Keratinocyte (primary cell): ENCODE measurements at regions not wholly inside any gene's neighbourhood (a gene's known extent, or its start where the extent isn't known, plus 50 kb on each side); places are given as distances from the start of the nearest gene placed in this dataset.
"Not testable (repeated sequence)": the region's sequence is repeated elsewhere in the genome, so short reads cannot be mapped to it uniquely, and the experiment has no call there.

Experiments
- CTCF ChIP-seq, 3 experiments: IDR thresholded peaks in 1 of 3; conservative IDR thresholded peaks in 1 of 3; optimal IDR thresholded peaks in 1 of 3; 2 replicates in 2 of 3; 3 replicates in 1 of 3; pipeline versions ENCODE3 to v1.5.1; 2011; ENCODE audit warnings: low read length in 3 of 3, mild to moderate bottlenecking in 3 of 3, moderate library complexity in 2 of 3, control low read depth in 1 of 3, inconsistent platforms in 1 of 3; ENCODE audit not compliant: insufficient read depth in 2 of 3; ENCODE audit errors: extremely low read depth in 1 of 3
- EZH2 ChIP-seq: IDR thresholded peaks from one replicate; pipeline ENCODE4 v1.6.1; 2012; ENCODE audit warnings: inconsistent platforms, mild to moderate bottlenecking, low read length, moderate library complexity

- not testable (repeated sequence) for TF ChIP-seq CTCF (optimal IDR thresholded peaks at IDR 0.05 in 1 of 3, IDR thresholded peaks at IDR 0.05 in 1 of 3, conservative IDR thresholded peaks at IDR 0.05 in 1 of 3; ENCODE audit: extremely low read depth in 1 of 3, insufficient read depth in 2 of 3, low read length in 3 of 3); EZH2
These were observed 172.5 kb upstream of the NBPF9 start for GRCh38 chr1:149275802-149276201.
